Endothelial cell of umbilical vein (primary cell): ENCODE measurements at regions not wholly inside any gene's neighbourhood (a gene's known extent, or its start where the extent isn't known, plus 50 kb on each side); places are given as distances from the start of the nearest gene placed in this dataset.

Source experiments
- BruUV-seq: library from RNA; stranded (reverse); fragments of 400-500 nt; replicated peaks from 2 replicates; lab custom pipeline; 2021; lab: Mats Ljungman, UMichigan
- CTCF ChIA-PET: fragments of 300-600, 350-600 bp; sonication (Branson Sonifier 250); formaldehyde crosslinking; loops from one replicate; lab custom pipeline; 2021; ENCODE audit warnings: antibody characterized with exemption, inconsistent platforms; lab: Charles Lee
- POLR2A ChIA-PET: fragments of 300-600, 350-600 bp; sonication (Branson Sonifier 250); formaldehyde crosslinking; loops from one replicate; lab custom pipeline; 2021; ENCODE audit warnings: antibody characterized with exemption, inconsistent platforms; lab: Charles Lee
- DNase-seq: peaks from one replicate; pipeline ENCODE4 v3.0.0-alpha.2; 2011; ENCODE audit warnings: low read depth, low spot score
- FAIRE-seq: peaks from 2 replicates; lab custom pipeline; 2011; peaks lifted over from hg19 to GRCh38; lab: Jason Lieb, UNC
- H2AFZ ChIP-seq: 2 replicates; pipeline ENCODE4 v1.6.0; 2012; ENCODE audit warnings: low read depth, low read length, control low read depth, inconsistent platforms
- H3K27ac ChIP-seq: 2 replicates; pipeline ENCODE4 v1.5.1; 2011; ENCODE audit warnings: low read depth, mild to moderate bottlenecking, control low read depth, low read length, moderate library complexity; ENCODE audit not compliant: insufficient read depth
- H3K27me3 ChIP-seq, 2 experiments: 2 replicates each; pipeline versions ENCODE4 v1.6.0 to v1.6.1; 2011; ENCODE audit warnings: low read length in 2 of 2, mixed read lengths in 1 of 2; ENCODE audit not compliant: control insufficient read depth in 2 of 2, insufficient read depth in 2 of 2
- H3K36me3 ChIP-seq, 2 experiments: 2 replicates in 1 of 2; 3 replicates in 1 of 2; pipeline ENCODE4 v1.5.1; 2011; ENCODE audit warnings: low read length in 2 of 2, mild to moderate bottlenecking in 1 of 2, moderate library complexity in 1 of 2; ENCODE audit not compliant: control insufficient read depth in 2 of 2, insufficient read depth in 2 of 2; ENCODE audit errors: extremely low read depth in 1 of 2
- H3K4me1 ChIP-seq: 3 replicates; pipeline ENCODE4 v1.5.1; 2011; ENCODE audit warnings: mild to moderate bottlenecking, low read length; ENCODE audit not compliant: control insufficient read depth, insufficient read depth; ENCODE audit errors: extremely low read depth
- H3K4me2 ChIP-seq: 2 replicates; pipeline ENCODE4 v1.6.1; 2011; ENCODE audit warnings: low read length, control low read depth, mixed read lengths; ENCODE audit not compliant: insufficient read depth
- H3K4me3 ChIP-seq, 3 experiments: fragments of 200-600 bp in 1 of 3; sonication (generic), shearing (Covaris generic) in 1 of 3; replicated peaks in 1 of 3; 2 replicates each; pipeline ENCODE4 v1.5.1; 2011 to 2016; ENCODE audit warnings: control low read depth in 3 of 3, low read length in 3 of 3, mild to moderate bottlenecking in 2 of 3, inconsistent platforms in 1 of 3, low read depth in 1 of 3, moderate library complexity in 1 of 3; ENCODE audit not compliant: insufficient read depth in 1 of 3
- H3K79me2 ChIP-seq: 2 replicates; pipeline ENCODE4 v1.6.0; 2012; ENCODE audit warnings: low read length, inconsistent platforms; ENCODE audit not compliant: control insufficient read depth, insufficient read depth
- H3K9ac ChIP-seq: replicated peaks from 2 replicates; pipeline ENCODE3; 2011; ENCODE audit warnings: low read length, control low read depth; ENCODE audit not compliant: insufficient read depth; ENCODE audit errors: extremely low read depth
- H3K9me1 ChIP-seq: replicated peaks from 3 replicates; pipeline ENCODE4 v1.6.0; 2011; ENCODE audit warnings: mild to moderate bottlenecking, low read length; ENCODE audit not compliant: control insufficient read depth, insufficient read depth; ENCODE audit errors: extremely low read depth
- H3K9me3 ChIP-seq: replicated peaks from 2 replicates; pipeline ENCODE4 v1.5.1; 2012; ENCODE audit warnings: low read length, inconsistent platforms; ENCODE audit not compliant: control insufficient read depth, insufficient read depth
- H4K20me1 ChIP-seq: replicated peaks from 2 replicates; pipeline ENCODE3; 2011; ENCODE audit warnings: mild to moderate bottlenecking, low read length; ENCODE audit not compliant: control insufficient read depth, insufficient read depth; ENCODE audit errors: extremely low read depth
- CTCF ChIP-seq, 2 donors: IDR thresholded peaks; 1 replicate in 1 of 2; 2 replicates in 1 of 2; pipeline ENCODE4 v1.5.1; 2011; ENCODE audit warnings: low read length in 2 of 2, mild to moderate bottlenecking in 2 of 2, moderate library complexity in 2 of 2, control low read depth in 1 of 2, inconsistent platforms in 1 of 2, low read depth in 1 of 2; ENCODE audit not compliant: insufficient read depth in 1 of 2; ENCODE audit errors: extremely low read depth in 1 of 2
- EZH2 ChIP-seq: IDR thresholded peaks from 2 replicates; pipeline ENCODE4 v1.6.1; 2012; ENCODE audit warnings: borderline replicate concordance, low read depth, mild to moderate bottlenecking, moderate library complexity, low read length, inconsistent platforms; ENCODE audit not compliant: severe bottlenecking
- GATA2 ChIP-seq: IDR thresholded peaks from 2 replicates; pipeline ENCODE4 v1.7.0; 2011; ENCODE audit warnings: low read depth, mild to moderate bottlenecking, moderate library complexity, mixed read lengths, low read length; ENCODE audit not compliant: insufficient read length, insufficient read depth
- JUN ChIP-seq: IDR thresholded peaks from 2 replicates; pipeline ENCODE4 v1.6.1; 2011; ENCODE audit warnings: borderline replicate concordance, low read depth; ENCODE audit not compliant: insufficient read length, insufficient read depth
- MAX ChIP-seq: IDR thresholded peaks from 2 replicates; pipeline ENCODE4 v1.6.1; 2011; ENCODE audit not compliant: insufficient read depth, insufficient read length
- MYC ChIP-seq: IDR thresholded peaks from one replicate; pipeline ENCODE4 v1.6.1; 2011; ENCODE audit warnings: mild to moderate bottlenecking, low read depth, low read length
- POLR2AphosphoS5 ChIP-seq: IDR thresholded peaks from 2 replicates; pipeline ENCODE4 v1.6.1; 2012; ENCODE audit warnings: low read depth, mild to moderate bottlenecking, control low read depth, low read length, moderate library complexity; ENCODE audit not compliant: insufficient read depth
- dilution Hi-C: fragments of 300-500 bp; cut with MboI; formaldehyde crosslinking; loops from one replicate; pipeline ENCODE4 v1.15.0; 2019; ENCODE audit warnings: low sequenced_read_pairs; ENCODE audit not compliant: extremely low pct_ligation_motif_present
- intact Hi-C: fragments of 100-400 bp; cut with micrococcal nuclease; formaldehyde crosslinking; loops from one replicate; pipeline ENCODE4 v1.10.0; 2022

GRCh38 chr3:154954757-154955156, 125.4 kb upstream of the MME start:
- no peaks in the 10 kb centered on the region for H3K4me1 ChIP-seq
- TF ChIP-seq CTCF (IDR thresholded peaks at IDR 0.05; ENCODE audit: extremely low read depth in 1 of 2, insufficient read depth in 1 of 2, low read depth in 1 of 2, low read length in 2 of 2) (peak; percentile 18 to 50), GATA2 (no peak)
- H3K27ac ChIP-seq, result no peak overlapping the region
- no peaks in the 10 kb centered on the region for H3K27me3 ChIP-seq
- no peak overlapping the region for H3K4me3 ChIP-seq
- no peak overlapping the region for H3K4me2 ChIP-seq
- BruUV-seq, result no TSS peak
- FAIRE-seq (peak; percentile 4), DNase-seq (peak; percentile 53)
- CTCF ChIA-PET, result interaction anchor here (0.6 to 3.6 kb wide), 20 partner anchors 9 to 747 kb away, joined by 3 to 68 read pairs (median 4); partner anchors contain the start of gene MME
- POLR2A ChIA-PET, result no interaction called here
- no peaks in the 10 kb centered on the region for H3K9me1 ChIP-seq
- H4K20me1 ChIP-seq, result no peaks in the 10 kb centered on the region
- no peaks in the 10 kb centered on the region for H3K36me3 ChIP-seq
- no peak overlapping the region for H2AFZ ChIP-seq
- no peaks in the 10 kb centered on the region for H3K9me3 ChIP-seq
- intact Hi-C loops, result loop anchor here (1.0 kb wide), 1 partner anchor 369 kb away; no protein-coding TSS in a partner anchor
- H3K79me2 ChIP-seq, result no peaks in the 10 kb centered on the region
- H3K9ac ChIP-seq, result no peak overlapping the region
- dilution Hi-C loops, result no loop called here

- H3K9ac ChIP-seq, result no peak overlapping the region
- H3K9me1 ChIP-seq, result no peaks in the 10 kb centered on the region
- no peak overlapping the region for H2AFZ ChIP-seq
- H4K20me1 ChIP-seq, result no peaks in the 10 kb centered on the region
- ChIA-PET CTCF (interaction anchor here (1.3 to 3.6 kb wide), 4 partner anchors 127 to 369 kb away, joined by 3 to 68 read pairs (median 6); partner anchors contain the start of gene MME), POLR2A (no interaction called here)
- H3K4me1 ChIP-seq, result no peaks in the 10 kb centered on the region
- no peaks in the 10 kb centered on the region for H3K9me3 ChIP-seq
- no peaks in the 10 kb centered on the region for H3K27me3 ChIP-seq
- no peak overlapping the region for H3K4me3 ChIP-seq
- no peaks in the 10 kb centered on the region for H3K36me3 ChIP-seq
- H3K4me2 ChIP-seq, result no peak overlapping the region
- no peaks in the 10 kb centered on the region for H3K79me2 ChIP-seq
- intact Hi-C loops (no loop called here), dilution Hi-C loops (no loop called here)
- FAIRE-seq (no peak), DNase-seq (no peak)
- H3K27ac ChIP-seq, result no peak overlapping the region
- BruUV-seq, result no TSS peak
- TF ChIP-seq EZH2 (no peak), POLR2AphosphoS5 (no peak), JUN (no peak), MYC (no peak), GATA2 (no peak), MAX (no peak)
Measured at GRCh38 chr3:154953538-154953937, 126.6 kb upstream of the MME start.
